H1 (cell line): ENCODE measurements at regions not wholly inside any gene's neighbourhood (a gene's known extent, or its start where the extent isn't known, plus 50 kb on each side); places are given as distances from the start of the nearest gene placed in this dataset.

Source experiments
- CHD1 ChIP-seq: IDR thresholded peaks from 2 replicates; pipeline ENCODE4 v1.6.1; 2012; ENCODE audit warnings: low read depth, low read length, improper control_type of control experiment
- GABPA ChIP-seq: IDR thresholded peaks from 2 replicates; pipeline ENCODE4 v1.6.1; 2011; ENCODE audit warnings: mild to moderate bottlenecking, low read length, moderate library complexity, borderline replicate concordance; ENCODE audit not compliant: insufficient read depth
- SIRT6 ChIP-seq: IDR thresholded peaks from one replicate; pipeline ENCODE4 v1.7.1; 2012; ENCODE audit warnings: low read length, inconsistent platforms

DNA sequence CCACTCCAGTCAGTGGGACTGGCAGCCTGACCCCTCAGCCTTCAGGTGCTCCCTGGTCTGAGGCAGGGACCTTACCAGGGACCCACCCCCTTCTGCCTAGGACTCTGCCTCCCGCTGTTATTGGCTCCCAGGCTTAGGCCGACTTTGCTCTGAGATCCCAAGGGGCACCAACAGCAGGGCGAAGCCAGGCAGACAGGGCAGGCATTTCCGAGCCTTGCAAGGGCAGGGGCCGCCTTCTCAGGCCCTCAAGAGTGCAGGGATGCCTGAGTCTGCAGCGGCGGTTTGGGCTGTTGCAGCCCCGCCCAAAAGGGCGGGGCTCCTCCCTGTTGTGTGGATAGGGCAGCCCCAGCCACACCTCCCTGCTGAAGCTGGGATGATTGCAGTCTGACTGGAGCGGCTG is 644.6 kb downstream of the PRR16 start (continued):
- TF ChIP-seq SIRT6 = no peak
- TF ChIP-seq GABPA = no peak
- TF ChIP-seq CHD1 = no peak
- TF ChIP-seq, all 59 proteins: peak for 0
